ENCODE measurements at regions not wholly inside any gene's neighbourhood (a gene's known extent, or its start where the extent isn't known, plus 50 kb on each side); places are given as distances from the start of the nearest gene placed in this dataset.

DNA sequence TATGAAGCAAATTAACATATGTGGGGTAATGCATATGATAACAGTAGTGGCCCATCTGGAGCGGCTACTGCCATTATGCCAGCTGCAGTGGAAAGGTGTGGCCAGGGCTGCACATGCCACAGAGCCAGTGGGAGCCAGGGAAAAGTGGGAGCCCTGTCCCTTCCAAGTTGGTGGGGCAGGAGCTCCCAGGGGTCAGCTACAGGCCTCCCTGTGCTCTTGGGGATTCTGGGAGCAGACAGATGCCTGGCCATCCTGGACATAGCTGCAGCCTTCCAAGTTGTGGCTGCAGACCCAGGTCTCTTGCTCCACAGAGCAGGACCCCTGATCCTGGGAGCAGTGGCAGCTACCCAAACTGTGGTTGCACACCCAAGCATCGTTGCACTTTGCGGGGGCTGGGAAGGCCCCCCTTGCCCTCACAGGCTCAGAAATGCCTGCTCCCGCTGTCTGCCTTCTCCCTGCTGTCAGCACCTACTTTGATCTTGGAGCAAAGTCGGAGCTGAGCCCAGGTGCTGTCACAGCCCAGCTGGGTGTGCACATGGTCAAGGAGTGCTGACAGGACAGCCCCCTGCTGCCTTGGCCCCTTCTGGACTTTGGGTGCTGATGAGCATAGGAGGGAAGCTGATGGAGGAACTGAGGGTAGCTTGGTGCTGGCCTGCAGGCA is 67.8 kb downstream of the NAA11 start:
- intact Hi-C loops (cut with DNase I, micrococcal nuclease) = no loop called here
- no peak overlapping the region for H3K4me3 ChIP-seq (ENCODE audit: low read length)
- TF ChIP-seq CTCF (IDR thresholded peaks at IDR 0.05) = no peak
- H3K36me3 ChIP-seq (ENCODE audit: insufficient read depth, low read length) = no peaks in the 10 kb centered on the region
- POLR2A ChIA-PET = no interaction called here
- H3K4me1 Mint-ChIP-seq (ENCODE audit: low read depth) = no peaks in the 10 kb centered on the region
- CTCF ChIA-PET = no interaction called here
- no peaks in the 10 kb centered on the region for H3K36me3 Mint-ChIP-seq (ENCODE audit: low read depth)
- ATAC-seq (ENCODE audit: poor library complexity) = no peak
- no peaks in the 10 kb centered on the region for H3K4me1 ChIP-seq (ENCODE audit: insufficient read depth, low read length)
- H3K27me3 Mint-ChIP-seq = no peaks in the 10 kb centered on the region
- H3K9me3 ChIP-seq (ENCODE audit: control insufficient read depth in 1 of 2, insufficient read depth in 1 of 2, low read length in 2 of 2) = peaks cover 0 to 9% of the 10 kb centered on the region in 2 experiments
- H3K9me3 Mint-ChIP-seq = no peaks in the 10 kb centered on the region
- no peaks in the 10 kb centered on the region for H3K27me3 ChIP-seq (ENCODE audit: control insufficient read depth in 1 of 2, insufficient read depth in 2 of 2, low read length in 2 of 2)
- H3K27ac Mint-ChIP-seq = no peak overlapping the region
- no peak overlapping the region for H3K4me3 Mint-ChIP-seq
- H3K27ac ChIP-seq (ENCODE audit: low read depth in 1 of 2, low read length in 2 of 2) = no peak overlapping the region
- no peak for DNase-seq

DNA sequence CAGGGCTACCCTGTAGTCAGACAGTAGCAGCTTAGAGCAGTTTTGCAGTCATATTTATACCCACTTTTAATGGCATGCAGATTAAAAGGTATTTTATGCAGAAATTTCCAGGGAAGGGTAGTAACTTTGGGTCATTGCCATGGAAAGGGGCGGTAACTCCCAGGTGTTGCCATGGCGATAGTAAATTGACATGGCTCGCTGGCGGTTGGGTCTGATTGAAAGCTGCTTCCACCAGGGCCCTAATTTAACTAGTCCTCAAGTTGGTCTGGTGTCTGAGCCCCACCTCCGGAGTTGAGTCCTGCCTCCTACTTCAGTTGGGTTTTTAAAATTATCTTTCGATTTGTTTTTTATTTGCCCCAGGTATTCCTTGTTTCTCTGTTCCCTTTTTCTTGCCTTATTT is 70.1 kb downstream of the NAA11 start:
- Mint-ChIP-seq H3K9me3 (no peaks in the 10 kb centered on the region), H3K27ac (no peak overlapping the region), H3K4me3 (no peak overlapping the region), H3K4me1 (ENCODE audit: low read depth) (no peaks in the 10 kb centered on the region), H3K36me3 (ENCODE audit: low read depth) (no peaks in the 10 kb centered on the region), H3K27me3 (no peaks in the 10 kb centered on the region)
- Histone ChIP-seq H3K36me3 (ENCODE audit: insufficient read depth, low read length) (no peaks in the 10 kb centered on the region), H3K4me3 (ENCODE audit: low read length) (no peak overlapping the region), H3K27me3 (ENCODE audit: control insufficient read depth in 1 of 2, insufficient read depth in 2 of 2, low read length in 2 of 2) (no peaks in the 10 kb centered on the region), H3K4me1 (ENCODE audit: insufficient read depth, low read length) (no peaks in the 10 kb centered on the region), H3K9me3 (ENCODE audit: control insufficient read depth in 1 of 2, insufficient read depth in 1 of 2, low read length in 2 of 2) (peaks cover 0 to 9% of the 10 kb centered on the region in 2 experiments), H3K27ac (ENCODE audit: low read depth in 1 of 2, low read length in 2 of 2) (no peak overlapping the region)
- ATAC-seq (ENCODE audit: poor library complexity) = no peak
- CTCF ChIA-PET = no interaction called here
- intact Hi-C loops (cut with DNase I, micrococcal nuclease) = no loop called here
- POLR2A ChIA-PET = no interaction called here
- no peak for TF ChIP-seq CTCF (IDR thresholded peaks at IDR 0.05)
- DNase-seq = no peak

DNA sequence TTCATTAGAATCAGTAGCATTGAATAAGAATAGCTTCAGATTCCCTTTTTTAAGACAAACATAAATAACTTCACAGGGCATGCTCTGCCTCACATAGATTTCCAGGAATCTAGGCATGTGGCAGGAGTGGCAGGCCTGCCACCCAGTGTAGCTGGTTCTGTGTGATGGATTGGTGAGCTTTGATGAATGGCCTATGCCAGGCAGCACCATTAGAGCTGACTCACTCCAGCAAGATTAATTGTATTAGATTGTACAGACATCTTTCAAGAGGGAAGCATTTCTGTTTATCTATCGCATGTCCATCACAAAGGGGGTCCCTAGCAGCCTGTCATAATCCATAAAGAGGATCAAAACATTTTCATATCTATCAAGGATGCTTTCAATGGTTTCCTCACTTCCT is 71.9 kb downstream of the NAA11 start:
- H3K27ac Mint-ChIP-seq = no peak overlapping the region
- no peaks in the 10 kb centered on the region for H3K9me3 Mint-ChIP-seq
- CTCF ChIA-PET = no interaction called here
- Histone ChIP-seq H3K36me3 (ENCODE audit: insufficient read depth, low read length) (no peaks in the 10 kb centered on the region), H3K9me3 (ENCODE audit: control insufficient read depth in 1 of 2, insufficient read depth in 1 of 2, low read length in 2 of 2) (peaks cover 0 to 16% of the 10 kb centered on the region in 2 experiments), H3K4me1 (ENCODE audit: insufficient read depth, low read length) (no peaks in the 10 kb centered on the region), H3K27ac (ENCODE audit: low read depth in 1 of 2, low read length in 2 of 2) (no peak overlapping the region), H3K4me3 (ENCODE audit: low read length) (no peak overlapping the region), H3K27me3 (ENCODE audit: control insufficient read depth in 1 of 2, insufficient read depth in 2 of 2, low read length in 2 of 2) (no peaks in the 10 kb centered on the region)
- H3K4me1 Mint-ChIP-seq (ENCODE audit: low read depth) = no peaks in the 10 kb centered on the region
- H3K36me3 Mint-ChIP-seq (ENCODE audit: low read depth) = no peaks in the 10 kb centered on the region
- ATAC-seq (ENCODE audit: poor library complexity) (no peak), DNase-seq (no peak)
- intact Hi-C loops (cut with DNase I, micrococcal nuclease) = no loop called here
- H3K4me3 Mint-ChIP-seq = no peak overlapping the region
- TF ChIP-seq CTCF (IDR thresholded peaks at IDR 0.05) = no peak
- H3K27me3 Mint-ChIP-seq = no peaks in the 10 kb centered on the region
- POLR2A ChIA-PET = no interaction called here
